ENCODE measurements at regions not wholly inside any gene's neighbourhood (a gene's known extent, or its start where the extent isn't known, plus 50 kb on each side); places are given as distances from the start of the nearest gene placed in this dataset.

DNA sequence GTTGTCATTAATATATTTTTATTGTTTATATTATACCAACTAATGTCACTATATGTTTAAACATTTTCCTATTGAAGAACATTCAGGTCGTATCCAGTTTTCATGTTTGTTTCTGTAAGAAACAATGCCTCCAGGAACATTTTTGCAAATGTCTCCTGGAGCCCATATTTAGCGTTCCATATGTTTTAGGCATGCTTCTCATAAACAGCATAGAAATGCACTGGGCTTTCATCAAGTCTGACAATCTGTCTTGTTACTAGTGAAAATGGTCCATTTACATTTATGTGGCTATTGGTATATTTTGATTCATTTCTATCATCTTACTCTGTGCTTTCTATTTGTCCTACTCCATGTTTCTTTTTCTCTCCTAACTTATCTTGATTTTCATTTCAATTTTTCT is 431.7 kb downstream of the TFAP2A start:
- TF ChIP-seq, protein P1, sequence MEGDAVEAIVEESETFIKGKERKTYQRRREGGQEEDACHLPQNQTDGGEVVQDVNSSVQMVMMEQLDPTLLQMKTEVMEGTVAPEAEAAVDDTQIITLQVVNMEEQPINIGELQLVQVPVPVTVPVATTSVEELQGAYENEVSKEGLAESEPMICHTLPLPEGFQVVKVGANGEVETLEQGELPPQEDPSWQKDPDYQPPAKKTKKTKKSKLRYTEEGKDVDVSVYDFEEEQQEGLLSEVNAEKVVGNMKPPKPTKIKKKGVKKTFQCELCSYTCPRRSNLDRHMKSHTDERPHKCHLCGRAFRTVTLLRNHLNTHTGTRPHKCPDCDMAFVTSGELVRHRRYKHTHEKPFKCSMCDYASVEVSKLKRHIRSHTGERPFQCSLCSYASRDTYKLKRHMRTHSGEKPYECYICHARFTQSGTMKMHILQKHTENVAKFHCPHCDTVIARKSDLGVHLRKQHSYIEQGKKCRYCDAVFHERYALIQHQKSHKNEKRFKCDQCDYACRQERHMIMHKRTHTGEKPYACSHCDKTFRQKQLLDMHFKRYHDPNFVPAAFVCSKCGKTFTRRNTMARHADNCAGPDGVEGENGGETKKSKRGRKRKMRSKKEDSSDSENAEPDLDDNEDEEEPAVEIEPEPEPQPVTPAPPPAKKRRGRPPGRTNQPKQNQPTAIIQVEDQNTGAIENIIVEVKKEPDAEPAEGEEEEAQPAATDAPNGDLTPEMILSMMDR (IDR thresholded peaks at IDR 0.05), result no peak
- no peaks in the 10 kb centered on the region for H3K4me1 ChIP-seq (ENCODE audit: control insufficient read depth, insufficient read depth, low read length)
- no peaks in the 10 kb centered on the region for H3K36me3 ChIP-seq (ENCODE audit: control insufficient read depth, insufficient read depth, low read length)
- Mint-ChIP-seq H3K9me3 (peaks cover 14 to 18% of the 10 kb centered on the region in 2 donors), H3K4me1 (no peaks in the 10 kb centered on the region), H3K27me3 (ENCODE audit: low read depth in 2 of 2) (no peaks in the 10 kb centered on the region), H3K4me3 (no peak overlapping the region), H3K36me3 (peaks cover 9% of the 10 kb centered on the region), H3K27ac (no peak overlapping the region)
- H3K4me3 ChIP-seq (ENCODE audit: low read length), result no peak overlapping the region
- no peak overlapping the region for H3K27ac ChIP-seq (ENCODE audit: low read length)
- no peak for ATAC-seq
- WGBS (ENCODE audit: insufficient coverage), result 78% methylated on average over 2 of the region's 2 CpGs
- DNase-seq, result no peak
- intact Hi-C loops (cut with micrococcal nuclease), result no loop called here
- H3K27me3 ChIP-seq (ENCODE audit: control insufficient read depth, insufficient read depth, low read length), result no peaks in the 10 kb centered on the region
- no peaks in the 10 kb centered on the region for H3K9me3 ChIP-seq (ENCODE audit: control insufficient read depth, insufficient read depth, low read length)

GRCh38 chr6:9982215-9982614 is 432.7 kb downstream of the TFAP2A start:
- 77% methylated on average over 5 of the region's 5 CpGs for WGBS (ENCODE audit: insufficient coverage)
- TF ChIP-seq, protein P1 (IDR thresholded peaks at IDR 0.05), result no peak
- ATAC-seq, result no peak

GRCh38 chr6:9979996-9980395 is 434.9 kb downstream of the TFAP2A start:
- Histone ChIP-seq H3K27ac (ENCODE audit: low read length) (no peak overlapping the region), H3K4me1 (ENCODE audit: control insufficient read depth, insufficient read depth, low read length) (no peaks in the 10 kb centered on the region), H3K4me3 (ENCODE audit: low read length) (no peak overlapping the region), H3K9me3 (ENCODE audit: control insufficient read depth, insufficient read depth, low read length) (no peaks in the 10 kb centered on the region), H3K27me3 (ENCODE audit: control insufficient read depth, insufficient read depth, low read length) (no peaks in the 10 kb centered on the region), H3K36me3 (ENCODE audit: control insufficient read depth, insufficient read depth, low read length) (no peaks in the 10 kb centered on the region)
- intact Hi-C loops (cut with micrococcal nuclease), result no loop called here
- WGBS (ENCODE audit: insufficient coverage), result 100% methylated on average over 1 of the region's 5 CpGs
- ATAC-seq (no peak), DNase-seq (no peak)
- H3K9me3 Mint-ChIP-seq, result peaks cover 14 to 18% of the 10 kb centered on the region in 2 donors
- no peak overlapping the region for H3K27ac Mint-ChIP-seq
- H3K4me3 Mint-ChIP-seq, result no peak overlapping the region
- peaks cover 9% of the 10 kb centered on the region for H3K36me3 Mint-ChIP-seq
- no peaks in the 10 kb centered on the region for H3K4me1 Mint-ChIP-seq
- TF ChIP-seq, protein P1 (IDR thresholded peaks at IDR 0.05), result no peak
- no peaks in the 10 kb centered on the region for H3K27me3 Mint-ChIP-seq (ENCODE audit: low read depth in 2 of 2)

More at GRCh38 chr6:9982215-9982614, 432.7 kb downstream of the TFAP2A start:
- H3K27ac ChIP-seq (ENCODE audit: low read length), result no peak overlapping the region
- Mint-ChIP-seq H3K36me3 (peaks cover 9% of the 10 kb centered on the region), H3K27ac (no peak overlapping the region), H3K9me3 (peaks cover 14 to 18% of the 10 kb centered on the region in 2 donors), H3K4me1 (no peaks in the 10 kb centered on the region), H3K4me3 (no peak overlapping the region), H3K27me3 (ENCODE audit: low read depth in 2 of 2) (no peaks in the 10 kb centered on the region)
- no peaks in the 10 kb centered on the region for H3K36me3 ChIP-seq (ENCODE audit: control insufficient read depth, insufficient read depth, low read length)
- no peak overlapping the region for H3K4me3 ChIP-seq (ENCODE audit: low read length)
- H3K4me1 ChIP-seq (ENCODE audit: control insufficient read depth, insufficient read depth, low read length), result no peaks in the 10 kb centered on the region
- intact Hi-C loops (cut with micrococcal nuclease), result no loop called here
- no peaks in the 10 kb centered on the region for H3K27me3 ChIP-seq (ENCODE audit: control insufficient read depth, insufficient read depth, low read length)
- no peaks in the 10 kb centered on the region for H3K9me3 ChIP-seq (ENCODE audit: control insufficient read depth, insufficient read depth, low read length)
- no peak for DNase-seq

DNA sequence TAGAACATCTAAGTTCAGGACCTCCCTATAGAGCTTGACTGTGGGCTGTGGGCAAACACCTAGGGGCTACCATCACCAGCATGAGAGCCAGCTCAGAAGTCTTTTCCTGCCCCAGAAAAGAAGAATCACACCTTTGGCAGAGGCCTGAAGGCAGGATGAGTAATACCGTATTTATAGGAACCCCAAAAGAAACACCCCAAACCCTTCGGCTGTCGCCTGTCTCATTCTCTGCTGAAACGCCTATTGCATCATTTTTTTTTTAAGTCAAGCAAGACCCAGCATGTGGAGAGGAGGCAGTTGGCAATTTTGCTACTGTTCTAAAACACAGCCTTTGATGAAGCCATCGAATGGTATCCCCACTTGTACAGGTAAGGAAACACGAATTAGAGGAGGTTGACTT is 436.4 kb downstream of the TFAP2A start:
- H3K27ac Mint-ChIP-seq, result no peak overlapping the region
- intact Hi-C loops (cut with micrococcal nuclease), result no loop called here
- H3K27ac ChIP-seq (ENCODE audit: low read length), result no peak overlapping the region
- H3K9me3 Mint-ChIP-seq, result peaks cover 9 to 11% of the 10 kb centered on the region in 2 donors
- H3K36me3 Mint-ChIP-seq, result no peaks in the 10 kb centered on the region
- TF ChIP-seq, protein P1 (IDR thresholded peaks at IDR 0.05), result no peak
- no peaks in the 10 kb centered on the region for H3K27me3 ChIP-seq (ENCODE audit: control insufficient read depth, insufficient read depth, low read length)
- no peaks in the 10 kb centered on the region for H3K4me1 Mint-ChIP-seq
- no peaks in the 10 kb centered on the region for H3K27me3 Mint-ChIP-seq (ENCODE audit: low read depth in 2 of 2)
- H3K9me3 ChIP-seq (ENCODE audit: control insufficient read depth, insufficient read depth, low read length), result no peaks in the 10 kb centered on the region
- ATAC-seq (no peak), DNase-seq (no peak)
- no peak overlapping the region for H3K4me3 ChIP-seq (ENCODE audit: low read length)
- no peaks in the 10 kb centered on the region for H3K4me1 ChIP-seq (ENCODE audit: control insufficient read depth, insufficient read depth, low read length)
- 78% methylated on average over 6 of the region's 6 CpGs for WGBS (ENCODE audit: insufficient coverage)
- H3K4me3 Mint-ChIP-seq, result no peak overlapping the region
- no peaks in the 10 kb centered on the region for H3K36me3 ChIP-seq (ENCODE audit: control insufficient read depth, insufficient read depth, low read length)

Data from natural killer cell (primary cell).